ENCODE measurements at regions not wholly inside any gene's neighbourhood (a gene's known extent, or its start where the extent isn't known, plus 50 kb on each side); places are given as distances from the start of the nearest gene placed in this dataset.

DNA sequence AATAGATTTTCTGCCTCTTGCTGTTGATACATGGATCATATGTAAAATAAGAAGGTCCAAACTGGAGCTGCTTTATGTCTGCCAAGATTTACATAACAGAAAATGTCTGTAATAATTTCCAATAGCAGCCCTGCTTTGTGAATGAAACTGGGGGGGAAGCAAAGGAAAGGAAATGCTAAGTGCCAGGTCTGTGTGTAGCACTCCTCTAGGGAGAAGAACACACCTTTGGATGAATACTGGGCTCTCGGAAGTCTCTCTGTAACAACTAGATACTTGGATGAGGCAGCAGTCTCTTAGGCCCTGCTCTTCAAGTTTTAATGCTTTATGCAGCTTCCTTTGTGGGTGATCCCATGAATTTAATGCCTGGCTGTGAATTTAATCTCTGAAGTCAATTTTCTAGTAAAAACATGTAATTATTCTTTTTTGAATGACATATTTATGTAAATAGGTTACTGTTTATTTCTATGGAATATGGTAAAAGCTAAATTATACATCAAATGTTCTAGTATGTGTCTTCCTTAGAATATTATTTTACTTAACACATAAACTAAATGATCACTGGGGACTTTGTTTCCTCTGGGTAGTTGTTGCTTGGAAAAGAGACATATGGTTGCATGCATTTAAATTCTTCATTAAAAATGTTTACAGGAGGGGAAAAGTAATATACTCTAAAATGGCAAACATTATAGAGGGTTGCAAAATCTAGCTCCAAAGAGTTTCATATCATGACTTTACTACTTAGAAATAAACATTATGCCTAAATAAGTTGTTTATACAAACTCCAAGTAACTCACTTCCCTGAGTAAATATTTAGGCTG, 336.6 kb upstream of the CWC22 start:
- H3K4me3 ChIP-seq (ENCODE audit: low read depth, low read length), result no peak overlapping the region
- H3K9me3 ChIP-seq (ENCODE audit: control insufficient read depth, insufficient read depth, low read depth, low read length), result no peaks in the 10 kb centered on the region
- TF ChIP-seq ZNF221 (tag by site-specific recombination; IDR thresholded peaks at IDR 0.05; ENCODE audit: borderline replicate concordance) (no peak), ZNF514 (tag by site-specific recombination; IDR thresholded peaks at IDR 0.05) (no peak), ZNF292 (tag by site-specific recombination; IDR thresholded peaks at IDR 0.05; ENCODE audit: borderline replicate concordance, low read depth) (no peak), ZNF426 (tag by site-specific recombination; IDR thresholded peaks at IDR 0.05) (no peak), GFI1B (tag by site-specific recombination; IDR thresholded peaks at IDR 0.05) (no peak), ZNF654 (tag by site-specific recombination; IDR thresholded peaks at IDR 0.05; ENCODE audit: low read depth) (no peak), YY2 (tag by site-specific recombination; IDR thresholded peaks at IDR 0.05) (no peak), ZFP41 (tag by site-specific recombination; IDR thresholded peaks at IDR 0.05; ENCODE audit: borderline replicate concordance) (no peak), ZNF624 (tag by site-specific recombination; IDR thresholded peaks at IDR 0.05) (no peak), ZBTB7A (tag by site-specific recombination; IDR thresholded peaks at IDR 0.05; ENCODE audit: low read depth) (no peak), ZNF585B (tag by site-specific recombination; IDR thresholded peaks at IDR 0.05) (no peak), ZNF341 (tag by site-specific recombination; IDR thresholded peaks at IDR 0.05; ENCODE audit: low read depth) (no peak), ZNF658 (tag by site-specific recombination; IDR thresholded peaks at IDR 0.05) (no peak), ZNF366 (tag by site-specific recombination; conservative IDR thresholded peaks at IDR 0.05) (no peak), ZNF501 (tag by site-specific recombination; IDR thresholded peaks at IDR 0.05) (no peak), ZXDB (tag by site-specific recombination; IDR thresholded peaks at IDR 0.05) (no peak), ZNF350 (tag by site-specific recombination; IDR thresholded peaks at IDR 0.05) (no peak)
- no peaks in the 10 kb centered on the region for H3K36me3 ChIP-seq (ENCODE audit: control insufficient read depth in 2 of 2, insufficient read depth in 1 of 2, low read length in 2 of 2)
- POLR2A ChIA-PET, result no interaction called here
- CTCF ChIA-PET, result interaction anchor here (0.7 kb wide), 1 partner anchor 90 kb away, joined by 4 read pairs; no protein-coding TSS in a partner anchor
- H3K4me1 ChIP-seq (ENCODE audit: control insufficient read depth, insufficient read depth, low read length), result no peaks in the 10 kb centered on the region
- H3K27ac ChIP-seq (ENCODE audit: extremely low read depth, low read depth, low read length), result no peak overlapping the region

DNA sequence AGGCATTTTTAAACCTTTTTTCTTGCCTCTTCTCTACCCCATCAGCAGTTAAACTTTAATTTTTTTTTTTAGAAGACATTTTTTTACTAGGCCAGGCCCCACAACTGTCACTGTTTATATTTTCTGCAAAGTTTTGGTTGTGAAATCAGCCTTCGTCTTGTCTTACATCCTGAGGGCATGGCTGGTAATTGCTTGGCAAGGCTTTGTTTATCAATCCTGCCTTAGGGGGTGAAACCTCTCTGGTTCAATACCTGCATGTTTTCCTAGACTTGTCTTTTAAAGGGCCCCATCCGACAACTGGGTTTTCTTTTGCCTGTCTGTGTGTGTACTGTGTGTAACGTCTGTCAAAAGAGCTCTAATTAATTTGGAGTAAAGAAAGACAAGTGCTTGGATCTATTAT, 330.0 kb upstream of the CWC22 start:
- POLR2A ChIA-PET, result no interaction called here
- CTCF ChIA-PET, result no interaction called here
- Histone ChIP-seq H3K4me3 (ENCODE audit: low read depth, low read length) (no peak overlapping the region), H3K4me1 (ENCODE audit: control insufficient read depth, insufficient read depth, low read length) (no peaks in the 10 kb centered on the region), H3K36me3 (ENCODE audit: control insufficient read depth in 2 of 2, insufficient read depth in 1 of 2, low read length in 2 of 2) (no peaks in the 10 kb centered on the region), H3K9me3 (ENCODE audit: control insufficient read depth, insufficient read depth, low read depth, low read length) (no peaks in the 10 kb centered on the region; the same call in 1 of the 2 replicates), H3K27ac (ENCODE audit: extremely low read depth, low read depth, low read length) (no peak overlapping the region)
- TF ChIP-seq, protein P1, sequence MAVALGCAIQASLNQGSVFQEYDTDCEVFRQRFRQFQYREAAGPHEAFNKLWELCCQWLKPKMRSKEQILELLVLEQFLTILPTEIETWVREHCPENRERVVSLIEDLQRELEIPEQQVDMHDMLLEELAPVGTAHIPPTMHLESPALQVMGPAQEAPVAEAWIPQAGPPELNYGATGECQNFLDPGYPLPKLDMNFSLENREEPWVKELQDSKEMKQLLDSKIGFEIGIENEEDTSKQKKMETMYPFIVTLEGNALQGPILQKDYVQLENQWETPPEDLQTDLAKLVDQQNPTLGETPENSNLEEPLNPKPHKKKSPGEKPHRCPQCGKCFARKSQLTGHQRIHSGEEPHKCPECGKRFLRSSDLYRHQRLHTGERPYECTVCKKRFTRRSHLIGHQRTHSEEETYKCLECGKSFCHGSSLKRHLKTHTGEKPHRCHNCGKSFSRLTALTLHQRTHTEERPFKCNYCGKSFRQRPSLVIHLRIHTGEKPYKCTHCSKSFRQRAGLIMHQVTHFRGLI (tag by site-specific recombination; IDR thresholded peaks at IDR 0.05), result no peak
- no peak for TF ChIP-seq ZNF548 (tag by site-specific recombination; IDR thresholded peaks at IDR 0.05)
- TF ChIP-seq ZNF555 (tag by site-specific recombination; conservative IDR thresholded peaks at IDR 0.05), result no peak
- no peak for TF ChIP-seq ZNF560 (tag by site-specific recombination; IDR thresholded peaks at IDR 0.05; ENCODE audit: borderline replicate concordance)
- TF ChIP-seq, protein P2, sequence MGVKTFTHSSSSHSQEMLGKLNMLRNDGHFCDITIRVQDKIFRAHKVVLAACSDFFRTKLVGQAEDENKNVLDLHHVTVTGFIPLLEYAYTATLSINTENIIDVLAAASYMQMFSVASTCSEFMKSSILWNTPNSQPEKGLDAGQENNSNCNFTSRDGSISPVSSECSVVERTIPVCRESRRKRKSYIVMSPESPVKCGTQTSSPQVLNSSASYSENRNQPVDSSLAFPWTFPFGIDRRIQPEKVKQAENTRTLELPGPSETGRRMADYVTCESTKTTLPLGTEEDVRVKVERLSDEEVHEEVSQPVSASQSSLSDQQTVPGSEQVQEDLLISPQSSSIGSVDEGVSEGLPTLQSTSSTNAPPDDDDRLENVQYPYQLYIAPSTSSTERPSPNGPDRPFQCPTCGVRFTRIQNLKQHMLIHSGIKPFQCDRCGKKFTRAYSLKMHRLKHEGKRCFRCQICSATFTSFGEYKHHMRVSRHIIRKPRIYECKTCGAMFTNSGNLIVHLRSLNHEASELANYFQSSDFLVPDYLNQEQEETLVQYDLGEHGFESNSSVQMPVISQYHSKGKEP (tag by site-specific recombination; IDR thresholded peaks at IDR 0.05), result no peak
- no peak for TF ChIP-seq HOXA7 (CRISPR knock-in tag; IDR thresholded peaks at IDR 0.05; ENCODE audit: borderline replicate concordance)
- TF ChIP-seq ZNF514 (tag by site-specific recombination; IDR thresholded peaks at IDR 0.05), result no peak
- TF ChIP-seq PRDM1 (tag by site-specific recombination; IDR thresholded peaks at IDR 0.05), result no peak
- no peak for TF ChIP-seq ZFP37 (tag by site-specific recombination; IDR thresholded peaks at IDR 0.05)
- TF ChIP-seq HOXC10 (CRISPR knock-in tag; IDR thresholded peaks at IDR 0.05), result no peak
- no peak for TF ChIP-seq ZNF48 (tag by site-specific recombination; IDR thresholded peaks at IDR 0.05)
